ENCODE measurements at regions not wholly inside any gene's neighbourhood (a gene's known extent, or its start where the extent isn't known, plus 50 kb on each side); places are given as distances from the start of the nearest gene placed in this dataset.

GRCh38 chr15:66933932-66934867 lies 131.2 kb upstream of the SMAD3 start:
- no peak for TF ChIP-seq POLR2A (IDR thresholded peaks at IDR 0.05)
- TF ChIP-seq, protein P1, sequence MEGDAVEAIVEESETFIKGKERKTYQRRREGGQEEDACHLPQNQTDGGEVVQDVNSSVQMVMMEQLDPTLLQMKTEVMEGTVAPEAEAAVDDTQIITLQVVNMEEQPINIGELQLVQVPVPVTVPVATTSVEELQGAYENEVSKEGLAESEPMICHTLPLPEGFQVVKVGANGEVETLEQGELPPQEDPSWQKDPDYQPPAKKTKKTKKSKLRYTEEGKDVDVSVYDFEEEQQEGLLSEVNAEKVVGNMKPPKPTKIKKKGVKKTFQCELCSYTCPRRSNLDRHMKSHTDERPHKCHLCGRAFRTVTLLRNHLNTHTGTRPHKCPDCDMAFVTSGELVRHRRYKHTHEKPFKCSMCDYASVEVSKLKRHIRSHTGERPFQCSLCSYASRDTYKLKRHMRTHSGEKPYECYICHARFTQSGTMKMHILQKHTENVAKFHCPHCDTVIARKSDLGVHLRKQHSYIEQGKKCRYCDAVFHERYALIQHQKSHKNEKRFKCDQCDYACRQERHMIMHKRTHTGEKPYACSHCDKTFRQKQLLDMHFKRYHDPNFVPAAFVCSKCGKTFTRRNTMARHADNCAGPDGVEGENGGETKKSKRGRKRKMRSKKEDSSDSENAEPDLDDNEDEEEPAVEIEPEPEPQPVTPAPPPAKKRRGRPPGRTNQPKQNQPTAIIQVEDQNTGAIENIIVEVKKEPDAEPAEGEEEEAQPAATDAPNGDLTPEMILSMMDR (IDR thresholded peaks at IDR 0.05), result no peak

Data from transverse colon (tissue), 3 donors.